Astrocyte of the spinal cord (primary cell): ENCODE measurements at regions not wholly inside any gene's neighbourhood (a gene's known extent, or its start where the extent isn't known, plus 50 kb on each side); places are given as distances from the start of the nearest gene placed in this dataset.

Experiments used
- DNase-seq: peaks from one replicate; pipeline ENCODE4 v3.0.0; 2011; ENCODE audit warnings: low read depth, low spot score
- H3K4me3 ChIP-seq: 2 replicates; pipeline ENCODE4 v1.5.1; 2011; ENCODE audit warnings: low read depth, mild to moderate bottlenecking, low read length, moderate library complexity
- in situ Hi-C: cut with HindIII; loops from 2 replicates; pipeline ENCODE4 v1.10.0; 2017; ENCODE audit warnings: low sequenced_read_pairs
- TF ChIP-seq, protein P1 (sequence below): IDR thresholded peaks from 2 replicates; pipeline ENCODE4 v1.5.1; 2012; ENCODE audit warnings: low read depth, mild to moderate bottlenecking, low read length, inconsistent platforms

DNA sequence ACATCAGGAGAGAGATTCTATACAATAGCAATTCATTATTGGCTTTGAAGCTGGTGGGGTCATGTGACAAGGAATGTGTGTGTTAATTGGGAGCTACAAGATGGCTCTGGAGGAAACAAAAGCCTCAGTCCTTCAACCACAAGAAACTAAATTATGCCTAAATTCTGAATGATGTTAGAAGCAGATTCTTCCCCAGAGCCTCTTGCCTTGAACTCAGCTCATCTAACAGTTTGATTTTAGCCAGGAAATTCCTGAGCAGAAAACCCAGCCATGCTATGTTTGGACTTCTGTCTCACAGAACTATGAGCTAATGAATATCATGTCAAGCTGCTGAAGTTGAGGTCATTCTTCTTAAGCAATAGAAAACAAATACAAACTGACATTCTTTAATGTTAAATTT lies 274.7 kb downstream of the SLC6A15 start:
- TF ChIP-seq, protein P1, sequence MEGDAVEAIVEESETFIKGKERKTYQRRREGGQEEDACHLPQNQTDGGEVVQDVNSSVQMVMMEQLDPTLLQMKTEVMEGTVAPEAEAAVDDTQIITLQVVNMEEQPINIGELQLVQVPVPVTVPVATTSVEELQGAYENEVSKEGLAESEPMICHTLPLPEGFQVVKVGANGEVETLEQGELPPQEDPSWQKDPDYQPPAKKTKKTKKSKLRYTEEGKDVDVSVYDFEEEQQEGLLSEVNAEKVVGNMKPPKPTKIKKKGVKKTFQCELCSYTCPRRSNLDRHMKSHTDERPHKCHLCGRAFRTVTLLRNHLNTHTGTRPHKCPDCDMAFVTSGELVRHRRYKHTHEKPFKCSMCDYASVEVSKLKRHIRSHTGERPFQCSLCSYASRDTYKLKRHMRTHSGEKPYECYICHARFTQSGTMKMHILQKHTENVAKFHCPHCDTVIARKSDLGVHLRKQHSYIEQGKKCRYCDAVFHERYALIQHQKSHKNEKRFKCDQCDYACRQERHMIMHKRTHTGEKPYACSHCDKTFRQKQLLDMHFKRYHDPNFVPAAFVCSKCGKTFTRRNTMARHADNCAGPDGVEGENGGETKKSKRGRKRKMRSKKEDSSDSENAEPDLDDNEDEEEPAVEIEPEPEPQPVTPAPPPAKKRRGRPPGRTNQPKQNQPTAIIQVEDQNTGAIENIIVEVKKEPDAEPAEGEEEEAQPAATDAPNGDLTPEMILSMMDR: no peak
- no peak overlapping the region for H3K4me3 ChIP-seq
- peak; percentile 57 for DNase-seq
- in situ Hi-C loops: no loop called here

DNA sequence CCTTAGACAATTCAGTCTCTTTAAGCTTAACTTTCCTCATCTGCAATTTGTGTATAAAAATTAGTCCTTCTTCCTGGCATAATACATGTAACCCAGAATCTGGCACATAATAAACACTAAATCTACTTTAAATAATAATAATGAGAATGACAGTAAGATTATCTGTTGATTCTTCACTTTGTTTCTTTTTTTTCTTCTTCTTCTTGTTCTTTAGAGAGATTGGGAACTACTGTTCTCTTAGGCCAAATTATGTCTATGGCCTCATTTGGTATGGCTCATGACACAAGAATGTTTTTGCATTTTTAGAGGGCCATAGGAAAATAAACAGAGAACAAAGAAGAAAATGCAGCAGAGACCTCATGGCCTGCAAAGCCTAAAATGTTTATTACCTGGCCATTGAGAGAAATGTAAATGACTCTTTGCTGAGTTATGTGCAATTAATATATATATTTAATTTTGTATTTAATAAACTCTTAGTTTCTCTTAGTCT lies 275.8 kb downstream of the SLC6A15 start:
- TF ChIP-seq, protein P1: no peak
- H3K4me3 ChIP-seq: no peak overlapping the region
- DNase-seq: peak; percentile 66
- in situ Hi-C loops: no loop called here

DNA sequence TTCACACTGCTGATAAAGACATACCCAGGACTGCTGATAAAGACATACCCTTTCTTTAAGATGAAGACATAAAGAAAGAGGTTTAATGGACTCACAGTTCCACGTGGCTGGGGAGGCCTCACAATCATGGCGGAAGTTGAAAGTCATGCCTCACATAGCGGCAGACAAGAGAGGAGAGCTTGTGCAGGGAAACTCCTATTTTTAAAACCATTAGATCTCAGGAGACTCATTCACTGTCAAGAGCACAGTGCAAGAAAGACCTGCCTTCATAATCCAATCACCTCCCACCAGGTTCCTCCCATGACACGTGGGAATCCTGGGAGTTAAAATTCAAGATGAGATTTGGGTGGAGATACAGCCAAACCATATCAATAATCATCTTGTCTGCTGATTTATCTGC lies 278.1 kb downstream of the SLC6A15 start:
- H3K4me3 ChIP-seq: no peak overlapping the region
- TF ChIP-seq, protein P1: no peak
- in situ Hi-C loops: no loop called here
- DNase-seq: no peak

DNA sequence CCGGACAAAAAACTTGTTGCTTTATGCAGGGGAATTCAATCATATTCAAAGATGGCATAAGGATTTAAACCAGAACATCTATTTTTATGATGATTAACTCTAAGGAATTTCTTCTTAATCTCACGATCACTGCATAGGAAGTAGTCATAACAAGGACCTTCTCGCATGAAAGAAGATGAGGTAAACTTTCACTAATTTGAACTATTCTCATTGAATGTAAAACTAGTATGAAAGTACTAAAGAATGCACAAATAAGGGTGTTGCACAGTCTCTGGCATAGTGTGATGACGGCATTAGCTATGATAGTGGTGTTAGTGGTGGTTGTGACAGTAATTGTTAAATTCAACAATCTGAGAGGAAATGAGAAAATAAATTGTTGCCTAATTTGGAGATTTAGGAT lies 280.0 kb downstream of the SLC6A15 start:
- no peak for DNase-seq
- H3K4me3 ChIP-seq: no peak overlapping the region
- TF ChIP-seq, protein P1: no peak
- in situ Hi-C loops: no loop called here

DNA sequence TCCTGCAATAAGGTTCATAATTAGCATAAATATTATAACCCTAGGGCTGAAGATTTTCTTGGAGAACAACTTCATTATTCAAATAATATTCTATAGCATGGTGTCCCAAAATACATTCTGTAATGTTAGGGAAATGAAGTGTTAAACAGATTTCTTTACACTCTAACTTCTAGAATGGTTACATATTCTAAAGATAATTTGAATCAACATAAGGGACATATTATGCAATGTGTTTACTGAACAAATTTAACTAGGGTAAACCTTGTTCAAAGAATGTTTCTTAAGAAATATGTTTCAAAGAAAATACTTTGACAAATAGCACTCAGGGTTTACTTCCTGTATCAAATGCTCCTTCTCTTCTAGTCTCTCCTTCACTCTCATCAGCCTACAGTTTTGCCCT lies 281.6 kb downstream of the SLC6A15 start:
- H3K4me3 ChIP-seq: no peak overlapping the region
- in situ Hi-C loops: no loop called here
- no peak for DNase-seq
- TF ChIP-seq, protein P1: no peak

DNA sequence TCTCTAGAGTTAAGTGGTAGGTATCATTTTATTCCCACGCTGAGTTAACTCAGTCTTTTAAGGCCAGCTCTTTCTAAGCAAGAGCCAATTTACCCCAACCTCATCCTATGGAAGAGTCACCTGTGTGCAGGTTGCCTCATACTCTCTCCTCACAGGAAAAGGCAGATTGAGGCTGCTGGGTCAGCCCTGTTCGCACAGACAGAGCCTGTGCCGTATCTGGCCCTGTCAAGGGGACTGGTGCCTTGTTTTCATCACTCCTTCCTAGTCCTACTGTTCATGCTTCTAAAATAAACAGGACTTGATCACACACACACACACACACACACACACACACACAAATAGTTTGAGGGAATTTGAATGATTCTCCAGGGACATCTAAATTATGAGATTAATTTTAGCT lies 285.0 kb downstream of the SLC6A15 start:
- in situ Hi-C loops: no loop called here
- no peak for DNase-seq
- no peak overlapping the region for H3K4me3 ChIP-seq
- TF ChIP-seq, protein P1: no peak

DNA sequence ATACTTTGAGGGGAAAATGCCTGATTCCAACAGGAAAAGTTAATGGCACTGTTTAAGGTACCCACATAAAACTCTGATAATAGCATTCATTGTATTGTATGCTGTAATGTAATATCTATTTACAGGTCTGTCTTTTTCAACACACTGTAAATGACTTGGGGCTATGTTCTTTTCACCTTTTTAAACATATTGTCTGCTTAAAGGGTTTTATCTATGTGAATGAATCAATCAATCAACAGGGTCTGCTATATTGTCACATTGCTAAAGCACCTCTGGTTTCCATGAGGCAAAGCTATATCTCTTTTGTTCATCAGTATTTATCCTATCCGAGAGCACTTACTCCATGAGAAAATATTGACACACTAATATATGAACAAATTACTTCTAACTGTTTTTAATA lies 288.0 kb downstream of the SLC6A15 start:
- in situ Hi-C loops: no loop called here
- TF ChIP-seq, protein P1: no peak
- H3K4me3 ChIP-seq: no peak overlapping the region
- no peak for DNase-seq
